ENCODE measurements at regions not wholly inside any gene's neighbourhood (a gene's known extent, or its start where the extent isn't known, plus 50 kb on each side); places are given as distances from the start of the nearest gene placed in this dataset.

- H3K27ac Mint-ChIP-seq (ENCODE audit: unreplicated experiment), result no peak overlapping the region
- H3K27me3 Mint-ChIP-seq (ENCODE audit: unreplicated experiment), result no peaks in the 10 kb centered on the region
- no peaks in the 10 kb centered on the region for H3K4me1 Mint-ChIP-seq (ENCODE audit: unreplicated experiment)
- no peak overlapping the region for H3K4me3 Mint-ChIP-seq (ENCODE audit: unreplicated experiment)
- peaks cover 15% of the 10 kb centered on the region for H3K9me3 Mint-ChIP-seq (ENCODE audit: unreplicated experiment)
- DNase-seq (ENCODE audit: extremely low spot score, unreplicated experiment), result no peak
- TF ChIP-seq CTCF (IDR thresholded peaks at IDR 0.05), result no peak
- no peaks in the 10 kb centered on the region for H3K36me3 Mint-ChIP-seq (ENCODE audit: unreplicated experiment)
Measured at GRCh38 chr20:17084909-17085308, 141.9 kb upstream of the PCSK2 start.

GRCh38 chr20:17093782-17094181 is 133.1 kb upstream of the PCSK2 start:
- no peak for TF ChIP-seq CTCF (IDR thresholded peaks at IDR 0.05)
- no peak for DNase-seq (ENCODE audit: extremely low spot score, unreplicated experiment)
- Mint-ChIP-seq H3K27ac (ENCODE audit: unreplicated experiment) (no peak overlapping the region), H3K9me3 (ENCODE audit: unreplicated experiment) (no peaks in the 10 kb centered on the region), H3K4me3 (ENCODE audit: unreplicated experiment) (no peak overlapping the region), H3K36me3 (ENCODE audit: unreplicated experiment) (no peaks in the 10 kb centered on the region), H3K27me3 (ENCODE audit: unreplicated experiment) (no peaks in the 10 kb centered on the region), H3K4me1 (ENCODE audit: unreplicated experiment) (no peaks in the 10 kb centered on the region)

GRCh38 chr20:17097603-17098002 is 129.2 kb upstream of the PCSK2 start:
- Mint-ChIP-seq H3K36me3 (ENCODE audit: unreplicated experiment) (no peaks in the 10 kb centered on the region), H3K4me1 (ENCODE audit: unreplicated experiment) (no peaks in the 10 kb centered on the region), H3K27me3 (ENCODE audit: unreplicated experiment) (no peaks in the 10 kb centered on the region), H3K27ac (ENCODE audit: unreplicated experiment) (no peak overlapping the region), H3K4me3 (ENCODE audit: unreplicated experiment) (no peak overlapping the region), H3K9me3 (ENCODE audit: unreplicated experiment) (no peaks in the 10 kb centered on the region)
- DNase-seq (ENCODE audit: extremely low spot score, unreplicated experiment), result no peak
- TF ChIP-seq CTCF (IDR thresholded peaks at IDR 0.05), result no peak

- H3K27ac Mint-ChIP-seq (ENCODE audit: unreplicated experiment), result no peak overlapping the region
- DNase-seq (ENCODE audit: extremely low spot score, unreplicated experiment), result no peak
- no peaks in the 10 kb centered on the region for H3K4me1 Mint-ChIP-seq (ENCODE audit: unreplicated experiment)
- no peak overlapping the region for H3K4me3 Mint-ChIP-seq (ENCODE audit: unreplicated experiment)
- H3K9me3 Mint-ChIP-seq (ENCODE audit: unreplicated experiment), result no peaks in the 10 kb centered on the region
- H3K36me3 Mint-ChIP-seq (ENCODE audit: unreplicated experiment), result no peaks in the 10 kb centered on the region
- H3K27me3 Mint-ChIP-seq (ENCODE audit: unreplicated experiment), result no peaks in the 10 kb centered on the region
- TF ChIP-seq CTCF (IDR thresholded peaks at IDR 0.05), result no peak
Measured at GRCh38 chr20:17100506-17100905, 126.3 kb upstream of the PCSK2 start.

- no peak for DNase-seq (ENCODE audit: extremely low spot score, unreplicated experiment)
- no peak for TF ChIP-seq CTCF (IDR thresholded peaks at IDR 0.05)
- Mint-ChIP-seq H3K9me3 (ENCODE audit: unreplicated experiment) (peaks cover 4% of the 10 kb centered on the region), H3K4me1 (ENCODE audit: unreplicated experiment) (no peaks in the 10 kb centered on the region), H3K36me3 (ENCODE audit: unreplicated experiment) (no peaks in the 10 kb centered on the region), H3K4me3 (ENCODE audit: unreplicated experiment) (no peak overlapping the region), H3K27me3 (ENCODE audit: unreplicated experiment) (no peaks in the 10 kb centered on the region), H3K27ac (ENCODE audit: unreplicated experiment) (no peak overlapping the region)
Measured at GRCh38 chr20:17107127-17107526, 119.7 kb upstream of the PCSK2 start.
